H1 (cell line): ENCODE measurements at regions not wholly inside any gene's neighbourhood (a gene's known extent, or its start where the extent isn't known, plus 50 kb on each side); places are given as distances from the start of the nearest gene placed in this dataset.

Source experiments
- CTCF ChIA-PET: fragments of 300-600 bp; sonication (Branson Sonifier 250); formaldehyde crosslinking; loops from one replicate; lab custom pipeline; 2021; ENCODE audit not compliant: partially characterized antibody; lab: Charles Lee
- POLR2A ChIA-PET: fragments of 300-600 bp; sonication (Branson Sonifier 250); formaldehyde crosslinking; loops from one replicate; lab custom pipeline; 2021; ENCODE audit warnings: inconsistent platforms; ENCODE audit not compliant: partially characterized antibody; lab: Charles Lee
- DNase-seq, 2 experiments: peaks; one replicate each; pipeline versions ENCODE4 v3.0.0 to v3.0.0-alpha.2; 2010 to 2022; ENCODE audit warnings: low spot score in 2 of 2, low read depth in 1 of 2, mixed read lengths in 1 of 2
- FAIRE-seq: peaks from 2 replicates; lab custom pipeline; 2011; peaks lifted over from hg19 to GRCh38; lab: Jason Lieb, UNC
- H2AFZ ChIP-seq: 2 replicates; pipeline ENCODE4 v1.8.1; 2012; ENCODE audit warnings: low read length, inconsistent platforms
- H2AK5ac ChIP-seq: 2 replicates; pipeline ENCODE4 v1.6.1; 2013; ENCODE audit warnings: low read depth, low read length
- H2BK120ac ChIP-seq: replicated peaks from 2 replicates; pipeline ENCODE3; 2013; ENCODE audit warnings: low read depth, low read length, inconsistent platforms
- H2BK12ac ChIP-seq: 2 replicates; pipeline ENCODE4 v1.6.1; 2013; ENCODE audit warnings: low read depth, low read length
- H2BK15ac ChIP-seq: 2 replicates; pipeline ENCODE4 v1.6.1; 2013; ENCODE audit warnings: low read length
- H2BK20ac ChIP-seq: 2 replicates; pipeline ENCODE4 v1.6.1; 2013; ENCODE audit warnings: low read length
- H2BK5ac ChIP-seq: 2 replicates; pipeline ENCODE4 v1.6.1; 2013; ENCODE audit warnings: low read depth, low read length
- H3K14ac ChIP-seq: 2 replicates; pipeline ENCODE4 v1.6.1; 2013; ENCODE audit warnings: inconsistent platforms; ENCODE audit not compliant: insufficient read length
- H3K18ac ChIP-seq: 2 replicates; pipeline ENCODE4 v1.6.1; 2013; ENCODE audit warnings: low read length; ENCODE audit errors: extremely low read depth
- H3K23ac ChIP-seq: 2 replicates; pipeline ENCODE4 v1.6.1; 2013; ENCODE audit warnings: inconsistent platforms; ENCODE audit not compliant: insufficient read length
- H3K23me2 ChIP-seq: 2 replicates; pipeline ENCODE4 v1.6.1; 2013; ENCODE audit warnings: low read depth, low read length
- H3K27ac ChIP-seq: 2 replicates; pipeline ENCODE4 v1.6.1; 2011; ENCODE audit warnings: low read depth, low read length, inconsistent platforms
- H3K27me3 ChIP-seq, 4 experiments: replicated peaks in 1 of 4; 1 replicate in 1 of 4; 2 replicates in 3 of 4; pipeline versions ENCODE4 v1.6.1 to v1.8.1; 2011 to 2013; ENCODE audit warnings: low read length in 3 of 4, mild to moderate bottlenecking in 3 of 4, inconsistent platforms in 2 of 4, mixed read lengths in 2 of 4, moderate library complexity in 1 of 4; ENCODE audit not compliant: control insufficient read depth in 3 of 4, insufficient read depth in 3 of 4; ENCODE audit errors: extremely low read depth in 1 of 4
- H3K36me3 ChIP-seq, 4 experiments: 2 replicates each; pipeline versions ENCODE4 v1.6.1 to v1.8.1; 2011 to 2013; ENCODE audit warnings: mild to moderate bottlenecking in 4 of 4, low read length in 3 of 4, moderate library complexity in 2 of 4, control low read depth in 1 of 4, inconsistent platforms in 1 of 4; ENCODE audit not compliant: insufficient read depth in 4 of 4, control insufficient read depth in 2 of 4
- H3K4ac ChIP-seq: replicated peaks from 2 replicates; pipeline ENCODE3; 2013; ENCODE audit warnings: low read length, low read depth, mixed read lengths, inconsistent platforms; ENCODE audit not compliant: insufficient read length
- H3K4me1 ChIP-seq, 4 experiments: replicated peaks in 1 of 4; 1 replicate in 1 of 4; 2 replicates in 3 of 4; pipeline versions ENCODE4 v1.6.1 to v1.8.1; 2011 to 2013; ENCODE audit warnings: low read length in 3 of 4, inconsistent platforms in 2 of 4, mixed read lengths in 1 of 4; ENCODE audit not compliant: insufficient read depth in 4 of 4, control insufficient read depth in 3 of 4
- H3K4me2 ChIP-seq, 2 experiments: 2 replicates each; pipeline versions ENCODE4 v1.6.1 to v1.8.1; 2011 to 2013; ENCODE audit warnings: low read depth in 2 of 2, low read length in 2 of 2, control low read depth in 1 of 2, inconsistent platforms in 1 of 2, mild to moderate bottlenecking in 1 of 2; ENCODE audit not compliant: insufficient read depth in 1 of 2
- H3K4me3 ChIP-seq, 4 experiments: fragments of 200-600, 300-600 bp in 1 of 4; sonication (generic), shearing (Covaris generic), sonication (Bioruptor Twin) in 1 of 4; 2 replicates each; pipeline versions ENCODE4 v1.5.1 to v1.8.1; 2011 to 2016; ENCODE audit warnings: low read length in 4 of 4, low read depth in 3 of 4, control low read depth in 2 of 4, inconsistent platforms in 2 of 4, mild to moderate bottlenecking in 2 of 4, mixed read lengths in 1 of 4, moderate library complexity in 1 of 4; ENCODE audit not compliant: insufficient read depth in 2 of 4; ENCODE audit errors: extremely low read depth in 1 of 4
- H3K56ac ChIP-seq: replicated peaks from 2 replicates; pipeline ENCODE3; 2013; ENCODE audit warnings: low read depth, mild to moderate bottlenecking, mixed read lengths, low read length, inconsistent platforms; ENCODE audit not compliant: insufficient read length
- H3K79me1 ChIP-seq: 2 replicates; pipeline ENCODE4 v1.6.1; 2013; ENCODE audit warnings: low read depth, low read length, control low read depth
- H3K79me2 ChIP-seq, 2 experiments: 2 replicates each; pipeline versions ENCODE4 v1.6.1 to v1.8.1; 2012 to 2013; ENCODE audit warnings: low read length in 2 of 2, mild to moderate bottlenecking in 2 of 2, inconsistent platforms in 1 of 2; ENCODE audit not compliant: insufficient read depth in 2 of 2, control insufficient read depth in 1 of 2
- H3K9ac ChIP-seq, 4 experiments: replicated peaks in 1 of 4; 1 replicate in 1 of 4; 2 replicates in 3 of 4; pipeline versions ENCODE4 v1.6.1 to v1.8.1; 2011 to 2013; ENCODE audit warnings: low read depth in 3 of 4, low read length in 3 of 4, control low read depth in 2 of 4, mild to moderate bottlenecking in 2 of 4, moderate library complexity in 2 of 4, inconsistent platforms in 1 of 4; ENCODE audit errors: extremely low read depth in 1 of 4
- H3K9me3 ChIP-seq, 2 experiments: 2 replicates each; pipeline versions ENCODE4 v1.6.1 to v1.8.1; 2012 to 2013; ENCODE audit warnings: mild to moderate bottlenecking in 2 of 2, moderate library complexity in 2 of 2, control low read depth in 1 of 2, inconsistent platforms in 1 of 2, low read depth in 1 of 2, low read length in 1 of 2, mixed read lengths in 1 of 2; ENCODE audit not compliant: insufficient read depth in 2 of 2
- H4K20me1 ChIP-seq, 2 experiments: replicated peaks in 1 of 2; 2 replicates each; pipeline versions ENCODE3 to v1.8.1; 2011 to 2013; ENCODE audit warnings: inconsistent platforms in 2 of 2, low read length in 2 of 2, mild to moderate bottlenecking in 1 of 2; ENCODE audit not compliant: insufficient read depth in 2 of 2, control insufficient read depth in 1 of 2
- H4K5ac ChIP-seq: 2 replicates; pipeline ENCODE4 v1.6.1; 2013; ENCODE audit warnings: low read length, low read depth, mixed read lengths, inconsistent platforms; ENCODE audit not compliant: insufficient read length
- H4K8ac ChIP-seq: 2 replicates; pipeline ENCODE4 v1.8.0; 2013; ENCODE audit warnings: mild to moderate bottlenecking, moderate library complexity, low read length, inconsistent platforms; ENCODE audit not compliant: insufficient read depth; ENCODE audit errors: extremely low read depth
- H4K91ac ChIP-seq: replicated peaks from 2 replicates; pipeline ENCODE3; 2013; ENCODE audit warnings: low read length, mixed read lengths, inconsistent platforms; ENCODE audit not compliant: insufficient read length
- BRCA1 ChIP-seq: IDR thresholded peaks from 2 replicates; pipeline ENCODE4 v1.6.1; 2012; ENCODE audit warnings: low read depth, low read length, improper control_type of control experiment
- CTCF ChIP-seq, 3 experiments: IDR thresholded peaks; 1 replicate in 2 of 3; 2 replicates in 1 of 3; pipeline versions ENCODE4 v1.5.1 to v1.6.1; 2011; ENCODE audit warnings: low read length in 3 of 3, mild to moderate bottlenecking in 3 of 3, inconsistent platforms in 2 of 3, low read depth in 1 of 3, moderate library complexity in 1 of 3; ENCODE audit not compliant: insufficient read depth in 1 of 3; ENCODE audit errors: control extremely low read depth in 1 of 3
- E2F6 ChIP-seq: IDR thresholded peaks from 2 replicates; pipeline ENCODE4 v1.6.1; 2012; ENCODE audit warnings: inconsistent platforms
- EGR1 ChIP-seq: IDR thresholded peaks from 2 replicates; pipeline ENCODE4 v1.6.1; 2011; ENCODE audit warnings: low read depth, low read length, borderline replicate concordance
- EP300 ChIP-seq, 2 experiments: IDR thresholded peaks; 1 replicate in 1 of 2; 2 replicates in 1 of 2; pipeline ENCODE4 v1.6.1; 2011 to 2012; ENCODE audit warnings: low read depth in 2 of 2, low read length in 2 of 2, mild to moderate bottlenecking in 2 of 2, borderline replicate concordance in 1 of 2, inconsistent platforms in 1 of 2, moderate library complexity in 1 of 2
- JUN ChIP-seq: IDR thresholded peaks from 2 replicates; pipeline ENCODE4 v1.6.1; 2011; ENCODE audit warnings: low read depth, mild to moderate bottlenecking, improper control_type of control experiment, low read length
- KDM1A ChIP-seq: fragments of 200-600, 300-600 bp; sonication (generic); IDR thresholded peaks from 2 replicates; pipeline ENCODE4 v1.7.1; 2016; ENCODE audit warnings: mild to moderate bottlenecking, low read length, borderline replicate concordance
- KDM5A ChIP-seq: fragments of 200-600 bp; IDR thresholded peaks from 2 replicates; pipeline ENCODE4 v1.7.1; 2012; ENCODE audit warnings: mild to moderate bottlenecking, low read length, inconsistent platforms, mixed read lengths
- NRF1 ChIP-seq: IDR thresholded peaks from 2 replicates; pipeline ENCODE4 v1.6.1; 2011; ENCODE audit warnings: mild to moderate bottlenecking, low read depth, low read length, improper control_type of control experiment
- SIX5 ChIP-seq: IDR thresholded peaks from 2 replicates; pipeline ENCODE4 v1.6.1; 2011; ENCODE audit warnings: mild to moderate bottlenecking, low read depth, low read length
- SRF ChIP-seq: IDR thresholded peaks from 2 replicates; pipeline ENCODE4 v1.6.1; 2011; ENCODE audit warnings: mild to moderate bottlenecking, low read depth, low read length, moderate library complexity
- TCF12 ChIP-seq: IDR thresholded peaks from 2 replicates; pipeline ENCODE4 v1.6.1; 2011; ENCODE audit warnings: low read depth, mild to moderate bottlenecking, low read length
- YY1 ChIP-seq: IDR thresholded peaks from 2 replicates; pipeline ENCODE4 v1.6.1; 2011; ENCODE audit warnings: low read depth, mild to moderate bottlenecking, low read length
- WGBS, 2 experiments: shearing (Covaris generic) in 1 of 2; methylation state at CpG; one replicate each; pipeline versions ENCODE4 v1.1.6 to v1.1.7; 2013 to 2015; ENCODE audit warnings: low lambda C conversion rate in 2 of 2, mixed read lengths in 2 of 2, inconsistent platforms in 1 of 2, low coverage in 1 of 2, missing lambda C conversion rate in 1 of 2; ENCODE audit not compliant: insufficient replicate concordance in 2 of 2, insufficient coverage in 1 of 2, insufficient read length in 1 of 2; ENCODE audit errors: extremely low coverage in 1 of 2, missing lambda C conversion rate in 1 of 2; 5-methylcytosine and 5-hydroxymethylcytosine counted together

- Histone ChIP-seq H3K79me1 (no peaks in the 10 kb centered on the region), H2BK5ac (no peak overlapping the region), H3K23ac (no peak overlapping the region), H2BK15ac (no peak overlapping the region), H3K18ac (no peak overlapping the region), H4K20me1 (no peaks in the 10 kb centered on the region), H4K5ac (no peak overlapping the region), H3K14ac (no peak overlapping the region), H3K27me3 (no peaks in the 10 kb centered on the region), H2BK20ac (no peak overlapping the region), H4K91ac (no peak overlapping the region), H3K36me3 (no peaks in the 10 kb centered on the region), H3K4me1 (no peaks in the 10 kb centered on the region), H3K27ac (no peak overlapping the region), H4K8ac (no peak overlapping the region), H3K4me3 (no peak overlapping the region), H2BK12ac (no peak overlapping the region), H2AFZ (no peak overlapping the region), H2BK120ac (no peak overlapping the region), H3K9ac (no peak overlapping the region), H3K4ac (no peak overlapping the region), H3K56ac (no peak overlapping the region), H3K9me3 (no peaks in the 10 kb centered on the region), H3K79me2 (no peaks in the 10 kb centered on the region), H2AK5ac (no peak overlapping the region), H3K4me2 (no peak overlapping the region), H3K23me2 (no peaks in the 10 kb centered on the region)
- FAIRE-seq, result no peak
- DNase-seq, result no peak
- TF ChIP-seq JUN, result no peak
- no peak for TF ChIP-seq EGR1
- no peak for TF ChIP-seq E2F6
- no peak for TF ChIP-seq SIX5
- TF ChIP-seq TCF12, result no peak
- TF ChIP-seq YY1, result no peak
- no peak for TF ChIP-seq NRF1
- no peak for TF ChIP-seq CTCF (IDR thresholded peaks at IDR 0.05; ENCODE audit: control extremely low read depth in 1 of 3, insufficient read depth in 1 of 3, low read depth in 1 of 3, low read length in 3 of 3)
- TF ChIP-seq KDM5A, result no peak
- no peak for TF ChIP-seq SRF
- no peak for TF ChIP-seq EP300 (IDR thresholded peaks at IDR 0.05; ENCODE audit: borderline replicate concordance in 1 of 2, low read depth in 2 of 2, low read length in 2 of 2)
- no peak for TF ChIP-seq BRCA1
- TF ChIP-seq KDM1A, result no peak
- WGBS, 2 experiments, result 89% methylated on average over 3 of the region's 3 CpGs; no CpG with 5 or more reads in 1 of the 2 experiments
- ChIA-PET CTCF (no interaction called here), POLR2A (no interaction called here)
Observed at GRCh38 chr12:17383321-17383720, 706.7 kb downstream of the RERGL start.
